HG03575 (cell line): ENCODE measurements at regions not wholly inside any gene's neighbourhood (a gene's known extent, or its start where the extent isn't known, plus 50 kb on each side); places are given as distances from the start of the nearest gene placed in this dataset.

Experiments
- ATAC-seq: cut with Tn5 transposase; IDR thresholded peaks from one replicate; pipeline ENCODE4 v1.9.1; 2021; ENCODE audit not compliant: unreplicated experiment, insufficient number of reproducible peaks, low FRiP score; ENCODE audit errors: extremely low read depth

DNA sequence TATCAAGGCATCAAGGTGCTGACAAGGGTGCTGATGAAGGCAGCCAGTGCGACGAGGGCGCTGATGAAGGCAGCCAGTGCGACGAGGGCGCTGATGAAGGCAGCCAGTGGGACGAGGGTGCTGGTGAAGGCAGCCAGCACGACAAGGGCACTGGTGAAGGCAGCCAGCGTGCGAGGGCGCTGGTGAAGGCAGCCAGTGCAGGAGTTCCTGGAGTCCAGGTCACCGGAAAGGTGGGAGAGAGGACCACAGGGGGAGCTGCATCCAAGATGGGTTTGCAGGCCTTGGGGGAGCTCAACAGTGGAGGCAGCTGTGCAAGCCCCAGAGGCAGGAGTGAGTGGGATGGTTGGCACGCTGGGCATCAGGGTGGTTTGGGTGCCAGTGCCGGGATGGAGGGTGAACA is 176.3 kb downstream of the TBXT start:
- ATAC-seq, result no peak

DNA sequence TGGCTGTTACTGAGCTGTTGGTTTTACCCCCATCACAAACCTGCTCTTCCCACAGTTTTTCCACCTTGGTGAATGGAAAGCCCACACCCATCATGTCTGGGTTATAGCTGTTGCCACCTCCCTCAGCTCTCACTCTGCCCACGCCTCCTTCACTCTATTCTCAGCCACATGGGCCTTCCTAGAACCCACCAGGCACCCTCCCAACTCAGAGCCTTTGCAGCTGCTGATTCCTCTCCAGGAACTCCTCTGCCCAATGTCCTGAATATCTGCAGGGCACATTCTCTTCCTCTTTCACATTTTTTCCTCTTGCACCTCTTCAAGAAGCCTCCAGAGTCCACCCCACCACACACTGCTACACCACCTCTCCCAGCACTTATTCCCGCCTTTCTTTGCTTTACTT is 177.4 kb downstream of the TBXT start:
- no peak for ATAC-seq

DNA sequence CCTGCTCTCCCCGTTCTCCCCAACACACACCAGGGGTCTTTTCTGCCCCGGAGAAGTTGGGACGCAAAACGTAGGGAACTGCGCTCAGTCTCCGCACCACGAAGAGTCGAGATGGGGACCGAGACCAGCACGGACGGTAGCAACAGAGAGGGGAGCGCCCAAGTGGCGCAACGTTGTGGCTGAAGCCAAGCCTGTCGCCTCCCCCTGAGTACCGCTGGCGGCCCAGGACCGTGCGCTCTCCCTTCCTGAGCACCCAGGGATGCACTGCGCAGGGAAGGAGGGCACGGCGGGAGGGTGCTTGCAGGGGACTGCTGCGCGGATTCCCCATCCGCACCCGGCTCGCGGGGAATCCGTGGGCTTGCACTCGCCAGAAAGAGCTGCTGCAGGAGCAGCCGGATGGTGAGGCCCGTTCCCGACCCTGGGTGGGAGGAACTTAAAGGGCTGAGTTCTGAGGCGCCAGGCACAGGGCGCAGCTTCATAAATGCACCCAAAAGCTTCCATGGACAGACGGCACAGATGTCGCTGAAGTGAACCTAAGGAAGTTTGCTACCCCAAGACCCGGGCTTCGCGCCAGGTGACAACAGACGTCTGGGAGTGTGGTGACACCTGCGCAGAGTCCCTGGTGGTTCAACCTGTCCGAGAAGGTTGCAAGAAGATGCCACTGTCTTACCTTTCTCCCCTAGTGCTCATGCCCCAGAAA is 178.7 kb downstream of the TBXT start:
- no peak for ATAC-seq

DNA sequence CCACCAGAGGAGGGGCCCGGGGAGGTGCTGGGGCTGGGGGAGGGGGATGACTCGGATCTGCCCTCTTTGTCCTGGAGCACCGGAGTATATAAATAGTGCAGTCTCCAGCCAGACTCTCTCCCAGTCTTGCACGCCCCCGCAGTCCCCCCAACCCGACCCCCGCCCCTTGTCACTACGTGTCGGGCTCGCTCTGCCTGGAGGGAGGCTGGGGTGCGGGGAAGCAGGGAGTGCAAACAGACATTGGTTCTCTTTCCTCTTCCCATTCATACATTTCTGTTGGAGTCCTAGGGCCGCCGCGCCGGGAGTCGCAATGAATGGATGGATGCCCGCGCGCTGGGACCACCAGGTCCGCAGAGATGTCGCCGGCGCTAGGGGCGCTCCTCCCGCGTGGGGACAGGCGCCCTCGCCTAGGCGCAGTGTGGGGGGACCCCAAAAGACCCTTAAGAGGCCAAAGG is 179.3 kb downstream of the TBXT start:
- no peak for ATAC-seq

DNA sequence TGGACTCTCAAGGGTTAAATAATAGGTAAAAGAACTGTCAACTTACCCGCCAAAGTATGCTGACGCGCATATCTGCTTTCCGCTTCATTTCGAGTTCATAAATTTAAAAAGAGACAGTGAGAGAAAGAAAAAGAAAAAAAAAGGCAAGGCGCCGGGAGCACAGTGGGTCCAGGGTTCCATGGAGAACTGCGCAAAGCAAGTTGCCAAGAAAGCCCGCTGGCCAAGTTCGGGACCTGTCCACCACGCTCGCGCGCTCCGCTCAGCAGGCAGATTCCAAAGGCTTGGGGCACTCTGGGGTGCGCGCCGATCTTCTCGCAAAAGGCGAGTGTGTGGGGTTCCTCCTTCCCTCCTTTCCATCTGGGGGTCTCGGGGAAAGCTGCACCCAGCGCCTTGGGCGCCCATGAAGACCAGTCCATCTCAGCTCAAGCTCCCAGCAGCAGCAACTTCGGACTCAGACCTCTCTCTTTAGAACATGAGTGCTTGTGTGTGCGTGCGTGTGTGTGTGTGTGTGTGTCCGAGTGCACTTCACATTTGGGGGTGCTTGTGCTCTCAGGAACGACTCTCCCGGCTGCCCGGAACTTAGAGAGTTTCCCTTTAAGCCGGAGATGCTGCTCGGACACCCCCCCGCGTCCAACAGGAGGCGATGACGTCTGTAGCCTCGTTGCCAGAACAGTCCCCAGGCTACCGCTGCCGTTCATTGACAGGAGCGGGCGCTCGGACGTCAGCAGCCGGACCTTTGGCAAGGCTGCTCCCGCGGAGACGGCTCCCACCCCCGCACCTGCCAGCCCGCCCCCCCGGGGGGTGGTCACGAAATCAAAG is 180.0 kb downstream of the TBXT start:
- ATAC-seq, result no peak

DNA sequence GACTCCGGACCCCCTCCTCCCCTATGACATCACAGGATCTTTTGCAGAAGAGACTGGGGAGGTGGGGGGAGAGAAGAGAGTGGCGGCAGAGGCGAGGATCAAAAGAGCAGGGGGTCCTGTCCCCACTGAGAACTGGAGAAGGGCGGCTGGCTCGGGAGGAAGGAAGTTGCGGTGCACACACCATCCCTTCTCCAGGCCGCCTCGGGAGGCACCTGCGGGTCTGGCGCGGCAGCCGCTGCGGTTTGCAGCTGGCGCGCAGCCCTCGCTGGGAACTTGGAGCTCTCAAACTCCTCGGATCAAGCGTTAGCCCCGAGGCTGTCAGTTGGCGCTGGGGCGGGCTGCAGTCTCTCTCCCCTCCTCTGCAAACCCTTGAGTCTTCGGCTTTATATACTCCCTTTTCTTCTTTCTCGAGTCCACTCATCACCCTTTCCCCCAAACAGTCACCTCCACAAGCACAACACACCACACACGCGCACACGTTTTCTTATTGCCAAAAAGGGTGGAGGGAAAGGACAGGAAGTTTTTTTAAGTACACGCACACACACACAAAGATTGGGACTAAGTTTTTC is 180.7 kb downstream of the TBXT start:
- no peak for ATAC-seq

DNA sequence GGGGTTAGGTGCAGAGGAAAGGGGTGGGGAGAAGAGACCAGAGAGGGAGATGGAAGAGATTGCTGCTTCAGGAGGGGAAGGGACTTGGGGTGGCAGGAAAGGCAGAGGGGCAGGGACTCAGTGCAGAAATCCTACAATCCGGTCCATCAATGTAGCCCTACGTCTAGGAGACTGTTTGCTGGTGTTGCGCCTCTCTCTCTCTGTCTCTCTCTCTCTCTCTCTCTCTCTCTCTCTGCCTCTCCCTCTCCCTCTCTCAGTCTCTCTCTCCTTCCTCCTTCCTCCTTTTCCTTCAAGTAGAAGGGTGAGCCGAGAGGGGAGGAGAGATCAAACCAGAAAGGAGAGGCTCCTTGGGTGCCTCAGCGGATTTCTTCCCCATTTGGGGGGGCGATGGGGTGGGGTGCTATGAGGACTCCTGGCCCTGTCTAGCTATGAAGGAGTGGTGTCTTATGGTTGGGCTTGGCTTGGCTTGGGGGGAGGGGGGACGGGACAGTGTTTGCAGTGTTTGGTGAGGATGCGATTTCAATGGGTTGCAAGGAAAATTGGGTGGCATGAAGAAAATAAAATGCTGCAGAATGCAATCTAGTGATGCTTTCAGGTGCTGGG is 181.2 kb downstream of the TBXT start:
- no peak for ATAC-seq

DNA sequence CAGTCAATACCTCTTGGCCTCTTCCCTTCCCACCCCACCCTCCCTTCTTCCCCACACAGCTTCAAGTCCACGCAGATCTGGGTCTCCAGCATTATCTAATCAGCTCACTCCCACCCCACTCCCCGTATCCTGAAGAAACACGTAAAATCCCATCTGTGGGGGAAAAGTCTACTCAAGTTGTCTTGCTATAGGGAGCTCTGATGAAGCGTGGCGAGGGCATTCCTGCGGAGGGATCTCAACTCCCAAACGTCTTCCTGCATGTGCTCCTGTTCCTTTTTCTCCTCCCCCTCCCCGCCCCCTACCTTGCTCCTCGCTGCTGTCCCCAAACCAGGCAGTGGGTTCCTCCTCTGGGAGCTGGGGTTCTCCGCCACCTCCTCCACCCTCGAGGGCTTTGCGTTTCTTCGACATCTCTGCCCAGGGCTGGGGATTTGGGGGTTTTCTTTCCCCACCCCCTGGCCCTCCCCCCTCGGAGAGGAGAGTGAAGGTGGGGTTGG is 181.8 kb downstream of the TBXT start:
- no peak for ATAC-seq

DNA sequence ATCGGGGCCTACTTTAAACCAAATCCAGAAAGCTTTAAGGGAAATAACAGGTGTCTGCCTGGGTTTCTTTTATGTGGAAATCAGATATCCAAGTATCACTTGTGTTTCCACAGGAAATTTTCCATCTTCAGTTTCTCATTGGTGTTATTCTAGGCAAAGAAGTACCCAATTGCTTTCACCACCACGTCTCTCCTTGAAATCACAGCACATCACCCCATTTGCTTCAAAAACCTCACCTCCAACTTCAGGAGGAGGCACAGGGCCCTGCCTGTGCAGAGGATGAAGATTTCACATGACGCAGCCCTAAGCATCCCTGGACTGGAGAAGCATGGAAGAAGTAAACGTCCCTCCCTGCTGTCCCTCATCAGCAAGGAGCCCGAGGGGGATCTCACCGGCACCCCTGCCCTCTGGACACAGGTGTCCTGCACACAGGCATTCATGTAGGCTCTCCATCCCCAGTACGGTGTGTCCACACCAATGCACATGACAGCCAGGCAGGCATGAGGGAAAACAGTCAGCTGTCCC is 182.3 kb downstream of the TBXT start:
- no peak for ATAC-seq

DNA sequence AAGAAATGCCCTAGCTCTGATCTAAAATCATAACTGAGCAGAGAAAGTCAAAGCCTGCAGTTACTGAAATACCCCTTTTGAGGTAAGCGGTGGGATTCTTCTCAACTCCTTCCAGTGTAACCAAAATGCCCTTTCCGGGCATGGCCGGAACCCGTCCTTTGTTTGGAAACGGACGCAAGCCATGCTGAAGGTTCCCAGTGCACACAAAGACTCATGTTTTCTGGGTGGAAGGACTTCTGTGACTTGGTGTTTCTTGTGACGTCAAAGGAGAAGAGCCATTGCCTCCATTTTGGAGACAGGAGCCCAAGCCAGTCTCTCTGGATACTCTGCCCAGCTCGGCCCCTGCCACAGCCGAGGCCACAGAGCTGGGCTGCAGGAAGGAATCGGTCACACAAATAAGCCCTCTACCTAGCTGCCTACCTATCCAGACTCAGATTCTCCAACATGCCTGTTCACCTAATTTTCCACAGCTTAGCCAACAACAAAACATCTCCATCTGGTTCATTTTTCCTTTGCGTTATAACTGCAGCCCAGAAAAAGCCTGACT is 182.8 kb downstream of the TBXT start:
- ATAC-seq, result no peak

DNA sequence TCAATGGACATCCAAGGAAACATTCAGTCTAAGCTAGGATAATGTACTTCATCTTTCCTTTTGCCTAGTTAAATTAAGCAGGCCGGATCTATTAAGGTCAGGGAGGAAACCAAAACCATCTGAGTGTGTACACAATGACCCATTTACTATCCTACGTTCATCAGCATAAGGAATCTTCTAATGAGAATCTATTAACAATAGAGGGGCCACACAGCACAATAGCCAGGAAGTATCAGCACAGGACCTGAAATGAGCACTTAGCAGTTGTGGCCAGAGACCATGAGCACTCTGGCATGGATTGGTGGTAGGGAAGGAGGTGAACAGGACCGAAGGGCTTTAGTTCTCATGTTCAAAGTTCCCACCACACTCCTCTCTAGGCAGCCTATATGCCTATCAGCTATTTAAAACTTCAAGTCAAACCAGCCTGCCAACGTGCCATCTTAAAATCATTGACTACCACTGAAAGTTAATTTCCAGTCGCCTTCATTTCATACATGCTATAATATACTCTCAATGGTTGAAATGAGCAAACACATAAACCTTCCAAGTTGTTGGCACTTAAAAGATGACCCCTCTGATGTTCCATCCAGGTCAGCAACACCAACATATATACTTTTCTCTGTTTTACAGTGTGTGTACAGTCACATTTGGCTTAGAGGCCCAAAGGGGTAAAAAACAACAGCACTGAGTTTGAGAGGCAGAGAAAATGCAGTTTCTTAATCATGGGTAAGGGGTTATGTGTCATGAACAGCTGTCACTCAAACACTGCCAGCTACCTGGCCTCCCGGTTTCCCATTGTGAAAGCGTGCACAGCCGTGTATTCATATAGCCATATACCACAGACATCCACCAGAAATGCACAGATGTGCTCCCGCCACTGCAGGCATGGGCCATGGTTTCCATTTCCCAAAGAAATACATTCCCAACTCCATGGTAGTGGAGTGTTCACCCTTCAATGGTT is 184.3 kb downstream of the TBXT start:
- ATAC-seq, result no peak

DNA sequence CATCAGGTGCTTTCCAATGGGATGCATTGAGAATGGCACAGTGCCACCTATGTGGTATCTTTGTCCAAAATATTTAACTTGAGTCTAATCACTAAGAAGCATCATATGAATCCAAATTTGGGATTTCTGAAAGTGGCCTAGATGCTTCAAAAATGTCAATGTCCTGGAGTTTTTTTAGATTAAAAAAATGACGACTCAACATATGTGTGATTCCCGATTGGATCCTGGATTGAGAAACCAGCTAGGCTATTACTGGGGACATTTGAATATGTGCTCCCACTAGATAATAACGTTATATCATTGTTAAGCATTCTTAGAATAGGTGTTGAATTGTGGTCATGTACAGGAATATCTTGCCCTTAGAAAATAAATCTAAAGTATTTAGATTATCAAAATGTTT is 189.2 kb downstream of the TBXT start:
- no peak for ATAC-seq

DNA sequence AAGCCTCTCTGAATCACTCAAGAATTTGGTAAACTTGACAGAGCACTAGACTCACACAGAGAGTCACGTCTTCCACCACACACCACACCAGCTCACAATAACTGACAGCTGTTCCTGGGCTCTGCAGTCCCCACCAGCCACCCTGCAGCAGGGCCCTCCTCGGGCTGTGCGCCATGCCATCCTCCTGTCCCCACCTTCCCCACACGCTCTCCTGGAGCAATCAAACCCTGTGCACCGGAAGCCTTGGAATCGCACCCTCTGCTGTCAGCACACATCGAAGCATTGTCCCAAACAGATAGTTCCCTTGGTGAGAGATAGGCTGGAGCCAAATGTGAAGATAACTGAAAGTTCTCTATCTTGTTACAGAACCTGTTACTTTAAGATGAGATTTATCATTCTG is 191.0 kb downstream of the TBXT start:
- ATAC-seq, result no peak

DNA sequence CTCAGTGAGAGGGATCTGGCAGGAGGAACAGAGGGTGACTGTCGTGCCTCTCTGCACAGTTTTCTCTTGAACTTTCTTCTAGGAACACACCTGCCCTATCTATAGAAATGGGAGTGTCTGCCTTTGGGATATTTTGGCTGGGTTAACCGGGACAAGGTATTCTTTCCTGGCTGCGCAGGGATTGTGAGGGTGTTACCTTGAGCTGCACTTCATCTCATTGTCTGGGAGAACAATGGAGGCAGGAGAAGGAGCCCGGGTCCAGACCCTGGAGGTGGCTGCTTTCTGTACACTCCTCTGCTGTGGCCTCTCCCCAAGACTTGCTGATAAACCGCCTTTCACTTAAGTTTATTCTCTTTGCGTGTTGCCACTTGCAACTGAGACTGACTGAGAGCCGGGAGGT is 192.8 kb downstream of the TBXT start:
- ATAC-seq, result no peak

DNA sequence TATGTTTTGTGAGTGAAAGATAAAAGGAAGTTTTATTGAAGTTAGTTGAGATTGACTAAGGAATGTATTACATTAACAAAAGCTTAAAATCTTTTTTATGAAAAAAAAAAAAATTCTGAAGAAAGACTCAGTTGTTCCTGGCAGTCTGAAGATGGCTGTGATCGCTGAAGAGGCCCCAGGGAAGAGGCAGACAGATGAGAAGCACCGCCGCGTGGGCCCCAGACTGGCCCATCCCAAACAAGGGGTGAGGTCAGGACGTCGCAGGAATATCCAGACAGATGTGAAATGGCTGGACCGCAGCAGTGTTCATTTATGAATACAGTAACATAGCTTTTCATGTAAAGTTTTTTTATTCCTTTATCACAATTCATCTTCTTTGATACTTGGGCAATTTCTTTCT is 194.2 kb downstream of the TBXT start:
- no peak for ATAC-seq

DNA sequence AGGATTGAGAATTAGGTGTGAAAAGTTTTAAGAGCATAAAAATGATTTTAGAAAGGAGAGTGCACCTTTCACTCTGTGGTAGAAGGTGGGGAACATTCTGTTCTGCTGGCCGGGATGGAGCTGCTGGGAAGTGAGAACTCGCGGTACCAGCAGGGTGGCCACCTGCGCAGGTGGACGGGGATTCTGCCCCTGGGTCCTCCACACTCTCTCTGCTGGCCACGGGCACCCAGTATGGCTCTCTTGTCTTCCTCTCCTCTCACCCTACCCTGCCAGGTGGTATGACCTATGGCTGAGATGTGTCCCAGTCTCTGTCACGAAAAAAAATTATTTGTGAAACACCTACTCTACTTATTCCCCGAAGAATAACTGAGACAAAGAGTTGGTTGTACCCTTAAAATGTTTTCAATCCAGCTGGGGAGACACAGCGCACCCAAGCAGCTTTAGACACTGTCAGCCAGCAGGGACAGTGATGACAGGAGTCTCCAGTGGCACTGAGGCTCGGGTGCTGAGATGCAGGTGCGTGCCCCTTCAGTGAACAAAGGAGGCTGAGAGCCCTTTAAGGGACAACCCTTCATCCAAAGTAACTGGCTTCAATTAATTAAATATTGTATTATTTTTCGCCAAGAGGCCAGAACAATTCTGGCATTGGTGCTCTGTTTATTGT is 195.4 kb downstream of the TBXT start:
- ATAC-seq, result no peak

DNA sequence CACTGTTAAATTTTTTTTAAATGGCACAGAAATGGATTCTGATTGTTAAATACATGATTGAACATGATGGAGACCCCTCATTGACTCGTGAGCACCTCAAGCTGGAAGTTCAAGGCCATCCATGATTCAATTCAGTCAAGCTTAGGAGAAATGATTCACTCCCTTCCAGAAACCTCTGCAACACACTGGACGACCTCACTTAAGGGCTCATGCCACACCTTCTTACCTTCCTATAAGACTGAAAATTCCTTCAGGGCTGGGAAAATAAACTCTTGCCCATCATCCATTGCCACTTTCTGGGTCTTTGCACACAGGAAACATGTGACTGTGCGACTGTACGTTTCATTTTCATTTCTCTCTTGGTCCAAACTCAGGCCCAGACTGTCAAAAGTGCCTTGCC is 196.4 kb downstream of the TBXT start:
- ATAC-seq, result no peak

DNA sequence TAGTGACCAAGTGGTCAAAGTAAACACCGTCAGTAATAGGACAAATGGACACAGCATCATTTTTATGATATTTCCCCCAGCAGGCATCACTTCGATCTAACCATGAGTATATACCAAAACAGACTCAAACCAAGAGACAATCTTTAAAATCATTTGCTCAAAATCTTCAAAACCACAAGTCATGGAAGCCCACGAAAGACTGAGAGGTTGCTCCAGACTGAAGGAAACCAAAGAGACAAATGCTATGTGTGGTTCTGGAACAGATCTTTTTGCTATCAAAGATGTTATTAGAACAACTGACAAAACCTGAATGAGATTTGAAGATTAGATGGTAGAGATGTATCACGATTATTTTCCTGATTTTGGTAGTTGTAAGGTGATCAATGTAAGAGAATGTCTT is 197.7 kb downstream of the TBXT start:
- ATAC-seq, result no peak
